NCI-H1092 treated with DMSO at 0.1 percent for 48 hours (cell line): ENCODE measurements at regions not wholly inside any gene's neighbourhood (a gene's known extent, or its start where the extent isn't known, plus 50 kb on each side); places are given as distances from the start of the nearest gene placed in this dataset.
"Not testable (repeated sequence)": the region's sequence is repeated elsewhere in the genome, so short reads cannot be mapped to it uniquely, and the experiment has no call there.

Experiments
- DNase-seq: peaks from one replicate; lab custom pipeline; 2025; lab: John Stamatoyannopoulos, UW

- DNase-seq: no peak
These were observed 520.6 kb downstream of the CCSER2 start for GRCh38 chr10:84848967-84849366.

GRCh38 chr10:84850826-84851225, 522.4 kb downstream of the CCSER2 start:
- DNase-seq: no peak

- no peak for DNase-seq
These were observed 526.0 kb downstream of the CCSER2 start for GRCh38 chr10:84854439-84854838.

- no peak for DNase-seq
These were observed 532.5 kb downstream of the CCSER2 start for GRCh38 chr10:84860855-84861254.

- DNase-seq: no peak
These were observed 534.2 kb downstream of the CCSER2 start for GRCh38 chr10:84862551-84862950.

- DNase-seq: no peak
These were observed 535.3 kb downstream of the CCSER2 start for GRCh38 chr10:84863675-84864074.

GRCh38 chr10:84876116-84876999, 548.0 kb downstream of the CCSER2 start:
- DNase-seq: peak; percentile 17

- DNase-seq: no peak
These were observed 551.6 kb downstream of the CCSER2 start for GRCh38 chr10:84879991-84880390.

GRCh38 chr10:84881696-84882095, 553.3 kb downstream of the CCSER2 start:
- not testable (repeated sequence) for DNase-seq

GRCh38 chr10:84890706-84891105, 562.3 kb downstream of the CCSER2 start:
- no peak for DNase-seq

GRCh38 chr10:84891631-84892030, 563.2 kb downstream of the CCSER2 start:
- no peak for DNase-seq

- no peak for DNase-seq
These were observed 567.2 kb downstream of the CCSER2 start for GRCh38 chr10:84895541-84895940.

- DNase-seq: no peak
These were observed 568.5 kb downstream of the CCSER2 start for GRCh38 chr10:84896909-84897308.

GRCh38 chr10:84899268-84899667, 570.9 kb downstream of the CCSER2 start:
- no peak for DNase-seq

- DNase-seq: no peak
These were observed 571.8 kb downstream of the CCSER2 start for GRCh38 chr10:84900141-84900540.

GRCh38 chr10:84901885-84902284, 573.5 kb downstream of the CCSER2 start:
- no peak for DNase-seq

GRCh38 chr10:84902553-84902952, 574.2 kb downstream of the CCSER2 start:
- DNase-seq: no peak

- no peak for DNase-seq
These were observed 574.9 kb downstream of the CCSER2 start for GRCh38 chr10:84903320-84903719.

- no peak for DNase-seq
These were observed 579.1 kb downstream of the CCSER2 start for GRCh38 chr10:84907461-84908009.

GRCh38 chr10:84908491-84908890, 580.1 kb downstream of the CCSER2 start:
- no peak for DNase-seq

- no peak for DNase-seq
These were observed 593.3 kb downstream of the CCSER2 start for GRCh38 chr10:84921701-84922100.

GRCh38 chr10:84924131-84924530, 595.7 kb downstream of the CCSER2 start:
- DNase-seq: no peak

GRCh38 chr10:84925495-84925894, 597.1 kb downstream of the CCSER2 start:
- DNase-seq: no peak

GRCh38 chr10:84933402-84933801, 605.0 kb downstream of the CCSER2 start:
- no peak for DNase-seq
